GM18508 (cell line): ENCODE measurements at regions not wholly inside any gene's neighbourhood (a gene's known extent, or its start where the extent isn't known, plus 50 kb on each side); places are given as distances from the start of the nearest gene placed in this dataset.

ENCODE experiments used
- ATAC-seq: cut with Tn5 transposase; IDR thresholded peaks from one replicate; pipeline ENCODE4 v1.9.1; 2021; ENCODE audit warnings: moderate number of reproducible peaks; ENCODE audit not compliant: insufficient read depth, unreplicated experiment

- no peak for ATAC-seq
Observed at GRCh38 chr1:193549081-193549480, 362.7 kb upstream of the B3GALT2 start.

DNA sequence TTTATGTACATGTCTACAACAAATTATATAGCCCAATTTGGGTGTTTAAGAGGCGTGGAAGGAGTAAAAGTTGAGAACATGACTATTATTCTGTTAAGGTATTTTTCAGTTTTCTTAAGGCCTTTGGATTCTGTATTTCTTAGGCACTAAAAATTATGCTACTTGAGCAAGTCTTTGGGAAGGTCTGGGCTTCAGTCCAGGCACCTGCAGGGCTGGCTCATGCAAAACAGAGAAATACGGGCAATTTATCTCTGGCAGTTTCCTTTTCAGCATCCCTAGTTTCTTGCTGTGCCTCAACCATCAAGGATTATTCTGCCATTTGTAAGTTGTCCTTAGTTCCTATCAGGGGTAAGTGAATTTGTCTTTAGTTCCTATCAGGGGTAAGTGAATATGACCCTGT lies 358.8 kb upstream of the B3GALT2 start:
- ATAC-seq = no peak

GRCh38 chr1:193543259-193543658 lies 356.8 kb upstream of the B3GALT2 start:
- no peak for ATAC-seq

- ATAC-seq = no peak
Observed at GRCh38 chr1:193542690-193543089, 356.3 kb upstream of the B3GALT2 start.

DNA sequence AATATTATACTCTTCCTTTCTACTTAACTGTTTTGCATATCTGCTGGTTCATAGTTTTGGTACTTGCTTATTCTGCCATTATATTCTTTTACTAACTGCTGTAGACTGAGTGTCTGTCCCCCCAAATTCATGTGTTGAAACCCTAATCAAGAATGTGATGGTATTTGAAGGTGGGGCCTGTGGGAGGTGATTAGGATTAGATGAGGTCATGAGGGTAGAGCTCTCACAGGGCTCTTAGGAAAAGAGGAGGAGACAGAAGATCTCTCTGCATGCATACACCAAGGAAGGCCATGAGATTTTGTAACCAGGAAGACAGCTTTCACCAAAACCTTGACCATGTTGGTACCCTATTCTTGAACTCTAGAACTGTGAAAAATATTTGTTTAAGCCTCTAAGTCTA lies 354.1 kb upstream of the B3GALT2 start:
- ATAC-seq = peak; percentile 0

GRCh38 chr1:193539731-193540459 lies 353.5 kb upstream of the B3GALT2 start:
- ATAC-seq = peak; percentile 42

GRCh38 chr1:193538680-193539079 lies 352.3 kb upstream of the B3GALT2 start:
- no peak for ATAC-seq

DNA sequence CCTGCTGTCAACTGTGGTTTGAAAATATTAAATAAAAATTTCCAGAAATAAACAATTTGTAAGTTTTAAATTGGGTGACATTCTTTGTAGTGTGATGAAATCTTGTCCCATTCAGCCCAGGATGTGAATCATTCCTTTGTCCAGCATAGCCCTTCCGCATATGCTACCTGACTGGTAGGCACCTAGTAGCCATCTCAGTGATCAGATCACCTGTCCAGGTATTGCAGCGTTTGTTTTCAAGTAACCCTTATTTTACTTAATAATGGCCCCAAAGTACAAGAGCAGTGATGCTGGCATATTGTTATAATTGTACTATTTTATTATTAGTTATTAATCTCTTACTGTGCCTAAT lies 351.6 kb upstream of the B3GALT2 start:
- ATAC-seq = peak; percentile 0

DNA sequence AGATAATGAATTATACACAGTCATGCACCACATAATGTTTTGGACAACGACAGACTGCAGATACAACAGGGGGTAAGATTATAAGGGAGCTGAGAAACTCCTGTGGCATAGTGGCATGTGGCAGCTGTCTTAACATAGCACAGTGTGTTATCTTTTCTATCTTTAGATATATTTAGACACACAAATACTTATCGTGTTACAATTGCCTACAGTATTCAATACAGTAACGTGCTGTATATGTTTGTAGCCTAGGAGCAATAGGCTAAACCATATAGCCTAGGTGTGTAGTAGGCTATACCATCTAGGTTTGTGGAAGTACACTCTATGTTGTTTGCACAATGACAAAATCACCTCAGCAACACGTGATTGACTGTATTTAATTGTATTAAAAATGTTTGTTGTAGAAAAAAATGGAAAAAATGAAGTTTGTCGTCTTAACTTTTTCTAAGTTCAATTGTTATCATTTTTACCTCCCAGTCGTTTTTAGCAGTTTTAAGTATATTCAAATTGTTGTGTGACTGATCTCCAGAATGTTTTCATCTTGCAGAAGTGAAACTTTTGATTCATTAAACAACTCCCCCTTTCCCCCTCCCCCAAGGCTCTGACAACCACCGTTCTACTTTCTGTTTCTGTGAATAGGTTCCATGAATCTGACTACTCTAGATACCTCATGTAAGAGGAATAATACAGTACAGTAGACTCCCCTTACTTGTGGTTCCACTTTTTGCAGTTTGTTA lies 351.0 kb upstream of the B3GALT2 start:
- ATAC-seq = peak; percentile 75

GRCh38 chr1:193533853-193534252 lies 347.4 kb upstream of the B3GALT2 start:
- no peak for ATAC-seq

GRCh38 chr1:193525917-193526710 lies 339.7 kb upstream of the B3GALT2 start:
- ATAC-seq = no peak

GRCh38 chr1:193525411-193525810 lies 339.0 kb upstream of the B3GALT2 start:
- no peak for ATAC-seq

DNA sequence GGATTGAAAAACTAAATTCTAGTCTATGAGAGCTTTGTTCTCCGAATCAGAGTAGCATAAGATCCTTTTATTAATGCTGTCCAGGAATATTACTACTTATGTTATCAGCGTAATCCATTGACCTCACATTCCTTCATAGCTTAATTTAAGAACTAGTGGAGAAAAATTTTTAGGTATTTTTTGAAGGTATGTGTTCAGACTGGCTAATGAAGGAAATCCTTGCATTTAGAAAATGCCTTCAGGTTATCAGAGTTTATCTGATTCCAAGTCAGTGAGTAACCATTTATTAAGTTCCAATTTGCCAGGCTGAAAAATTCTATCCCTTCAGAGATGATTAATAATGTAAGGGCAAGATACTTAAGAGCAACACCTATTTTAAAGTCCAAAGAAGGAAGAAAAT lies 338.2 kb upstream of the B3GALT2 start:
- no peak for ATAC-seq

- no peak for ATAC-seq
Observed at GRCh38 chr1:193524021-193524420, 337.6 kb upstream of the B3GALT2 start.

GRCh38 chr1:193520472-193520871 lies 334.1 kb upstream of the B3GALT2 start:
- ATAC-seq = no peak

DNA sequence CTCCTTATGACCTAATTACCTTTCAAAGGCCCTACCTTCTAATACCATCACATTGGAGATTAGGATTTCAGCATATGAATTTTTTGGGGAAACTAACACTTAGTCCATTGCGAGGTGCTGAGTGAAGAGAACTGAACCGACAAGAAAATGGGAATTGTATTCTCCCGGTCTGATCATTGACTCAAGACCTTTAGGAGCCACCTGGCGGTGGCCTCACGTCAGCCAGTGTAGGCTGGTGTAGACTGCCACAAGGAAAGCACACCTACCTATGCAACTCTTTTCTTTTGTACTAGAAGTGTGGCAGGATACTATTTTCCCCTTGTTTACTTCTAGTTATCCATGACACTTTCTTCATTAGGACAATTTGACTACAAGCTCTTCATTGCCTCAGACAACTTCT lies 333.5 kb upstream of the B3GALT2 start:
- ATAC-seq = no peak

GRCh38 chr1:193516755-193517388 lies 330.5 kb upstream of the B3GALT2 start:
- ATAC-seq = no peak

- no peak for ATAC-seq
Observed at GRCh38 chr1:193514397-193514796, 328.0 kb upstream of the B3GALT2 start.

DNA sequence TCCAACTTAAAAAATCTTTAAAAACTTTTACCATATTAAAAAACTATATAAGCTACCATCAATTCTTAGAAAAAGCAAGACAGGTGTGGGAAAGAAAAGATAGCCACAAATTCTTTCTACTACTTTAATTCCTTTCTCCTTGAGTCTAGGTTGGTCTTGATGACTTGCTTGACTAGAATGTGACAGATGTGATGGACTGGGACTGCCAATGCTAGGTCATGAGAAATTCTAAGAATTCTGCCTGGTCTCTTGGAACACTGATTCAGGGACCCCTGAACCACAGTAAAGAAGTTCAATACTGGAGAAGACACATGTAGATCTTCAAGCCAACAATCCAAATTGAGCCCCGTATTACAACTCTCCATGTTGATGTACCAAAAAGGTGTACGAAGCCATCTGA lies 326.6 kb upstream of the B3GALT2 start:
- ATAC-seq = no peak

GRCh38 chr1:193504920-193505319 lies 318.5 kb upstream of the B3GALT2 start:
- no peak for ATAC-seq
